NT2/D1 (cell line): ENCODE measurements at regions not wholly inside any gene's neighbourhood (a gene's known extent, or its start where the extent isn't known, plus 50 kb on each side); places are given as distances from the start of the nearest gene placed in this dataset.

ENCODE experiments used
- DNase-seq: peaks from one replicate; pipeline ENCODE4 v3.0.0-alpha.2; 2011; ENCODE audit warnings: low read depth, low spot score
- H3K27me3 ChIP-seq: 2 replicates; pipeline ENCODE4 v1.6.0; 2011; ENCODE audit warnings: mild to moderate bottlenecking; ENCODE audit not compliant: insufficient read length, insufficient read depth
- H3K36me3 ChIP-seq: 2 replicates; pipeline ENCODE4 v1.6.1; 2011; ENCODE audit warnings: mild to moderate bottlenecking, low read length, mixed read lengths; ENCODE audit not compliant: insufficient read depth, insufficient read length
- H3K4me1 ChIP-seq: 2 replicates; pipeline ENCODE4 v1.5.1; 2011; ENCODE audit not compliant: insufficient read depth, insufficient read length
- H3K4me3 ChIP-seq: 2 replicates; pipeline ENCODE4 v1.5.1; 2011; ENCODE audit warnings: low read depth; ENCODE audit not compliant: insufficient read length
- H3K9ac ChIP-seq: 2 replicates; pipeline ENCODE4 v1.6.0; 2011; ENCODE audit warnings: low read depth; ENCODE audit not compliant: insufficient read length
- H3K9me3 ChIP-seq: 2 replicates; pipeline ENCODE4 v1.5.1; 2011; ENCODE audit warnings: mild to moderate bottlenecking, low read length; ENCODE audit not compliant: insufficient read depth
- SUZ12 ChIP-seq: IDR thresholded peaks from 2 replicates; pipeline ENCODE4 v1.6.1; 2011; ENCODE audit not compliant: insufficient read length, insufficient read depth; ENCODE audit errors: extremely low read depth
- YY1 ChIP-seq: IDR thresholded peaks from 2 replicates; pipeline ENCODE4 v1.6.1; 2011; ENCODE audit not compliant: insufficient read length, insufficient read depth
- ZNF274 ChIP-seq: IDR thresholded peaks from 2 replicates; pipeline ENCODE4 v1.6.1; 2011; ENCODE audit warnings: mild to moderate bottlenecking, low read depth, low read length

DNA sequence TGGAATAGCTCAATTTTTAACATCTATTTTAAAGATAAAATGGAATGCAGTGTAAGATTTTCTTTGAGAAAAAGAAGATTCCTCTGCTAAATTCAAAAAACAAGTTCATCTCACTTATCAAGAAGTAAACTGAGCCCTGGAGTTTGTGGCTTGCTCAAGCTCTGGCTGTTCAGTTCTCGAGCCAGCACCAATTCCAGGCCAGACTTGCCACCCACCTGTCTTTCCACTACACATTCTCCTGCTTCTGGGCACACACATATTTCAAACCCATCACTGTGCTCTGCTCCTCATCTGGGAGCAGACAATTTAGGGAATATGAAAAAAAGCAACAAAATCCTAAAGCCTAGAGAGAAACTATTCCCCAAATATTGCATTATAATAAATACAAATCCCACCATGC is 424.5 kb downstream of the ENC1 start:
- no peaks in the 10 kb centered on the region for H3K9me3 ChIP-seq
- no peaks in the 10 kb centered on the region for H3K27me3 ChIP-seq
- no peak overlapping the region for H3K4me3 ChIP-seq
- DNase-seq, result no peak
- no peaks in the 10 kb centered on the region for H3K4me1 ChIP-seq
- no peak for TF ChIP-seq ZNF274
- TF ChIP-seq SUZ12, result no peak
- no peak overlapping the region for H3K9ac ChIP-seq
- H3K36me3 ChIP-seq, result no peaks in the 10 kb centered on the region

DNA sequence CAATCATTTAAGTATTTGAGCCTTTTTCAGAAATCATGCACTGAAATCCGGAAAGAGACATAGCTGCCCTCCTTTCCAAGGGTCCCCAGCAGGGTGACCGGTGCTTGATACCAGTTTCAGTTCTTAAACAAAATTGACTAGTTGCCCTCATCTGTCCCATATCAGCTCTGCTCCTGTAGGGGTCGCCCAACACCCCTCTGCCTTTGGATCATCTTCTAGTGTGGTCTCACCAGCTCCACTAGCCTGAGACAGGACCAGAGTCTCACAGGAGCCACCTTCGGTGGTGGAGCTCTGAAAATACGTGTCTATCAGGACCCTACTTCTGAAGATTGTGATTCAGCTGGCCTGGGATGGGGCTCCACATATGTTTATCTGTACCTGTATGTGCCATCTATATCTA is 428.2 kb downstream of the ENC1 start:
- Histone ChIP-seq H3K9me3 (no peaks in the 10 kb centered on the region), H3K4me1 (no peaks in the 10 kb centered on the region), H3K36me3 (no peaks in the 10 kb centered on the region), H3K27me3 (no peaks in the 10 kb centered on the region), H3K4me3 (no peak overlapping the region), H3K9ac (no peak overlapping the region)
- peak; percentile 23 for DNase-seq
- no peak for TF ChIP-seq YY1
- no peak for TF ChIP-seq SUZ12
- no peak for TF ChIP-seq ZNF274

DNA sequence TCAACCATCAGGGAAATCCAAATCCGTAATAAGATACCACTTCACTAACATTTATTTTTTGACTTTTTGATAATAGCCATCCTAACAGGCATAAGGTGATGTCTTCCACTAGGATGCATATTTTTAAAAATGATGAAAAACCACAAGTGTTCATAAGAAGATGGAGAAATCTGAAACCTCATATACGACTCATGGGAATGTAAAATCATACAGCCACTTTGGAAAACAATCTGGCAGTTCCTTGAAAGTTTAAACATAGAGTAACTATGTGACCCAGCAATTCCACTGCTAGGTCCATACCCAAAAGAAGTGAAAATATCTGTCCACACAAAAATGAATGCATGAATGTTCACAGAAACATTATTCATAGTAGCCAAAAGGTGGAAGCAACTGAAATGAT is 431.0 kb downstream of the ENC1 start:
- TF ChIP-seq SUZ12 (no peak), ZNF274 (no peak), YY1 (no peak)
- no peak for DNase-seq
- no peak overlapping the region for H3K9ac ChIP-seq

DNA sequence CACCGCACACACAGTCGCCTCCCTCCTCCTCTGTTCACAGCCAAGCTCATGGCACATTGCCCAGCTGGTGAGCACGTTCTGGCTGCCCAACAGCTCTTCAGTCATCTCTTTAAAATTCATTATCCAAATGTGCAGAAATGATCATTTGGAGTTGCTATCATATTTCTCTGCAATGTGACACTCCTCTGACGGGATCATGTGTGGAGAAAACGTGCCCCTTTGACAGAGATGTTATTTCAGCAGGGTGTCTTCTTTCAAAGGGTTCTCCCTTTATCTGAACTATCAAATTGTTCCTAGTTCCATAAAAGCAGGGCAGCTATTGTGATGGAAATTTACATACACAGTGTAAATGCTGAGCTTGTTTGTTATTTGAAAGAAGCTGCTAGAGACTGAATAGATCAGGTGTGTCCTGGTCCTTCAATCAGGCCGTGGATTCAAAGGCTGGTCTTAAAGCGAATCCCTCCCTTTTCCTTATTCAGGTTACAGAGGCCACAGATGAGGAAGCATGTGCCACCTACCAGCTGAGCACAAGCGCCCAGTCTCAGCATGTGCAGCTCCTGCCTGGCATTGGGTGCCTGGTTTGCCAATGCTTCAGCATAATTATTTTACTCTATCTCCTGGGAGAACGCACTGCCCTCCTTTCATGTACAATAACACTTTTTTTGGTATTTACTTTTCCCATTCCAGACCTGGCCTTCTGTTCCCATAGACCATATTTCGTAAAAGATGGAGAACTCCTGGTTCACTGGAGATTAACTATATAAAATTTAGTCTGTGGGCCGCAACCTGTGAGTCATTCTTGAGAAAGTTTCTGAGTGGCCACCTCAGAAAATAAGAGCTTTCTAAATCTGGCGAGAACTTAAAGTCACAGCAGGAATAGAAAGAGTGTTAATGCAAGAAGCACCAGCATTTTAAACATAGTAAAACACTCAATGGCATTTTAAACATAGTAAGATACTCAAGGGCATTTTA is 433.7 kb downstream of the ENC1 start:
- Histone ChIP-seq H3K9me3 (no peaks in the 10 kb centered on the region), H3K9ac (no peak overlapping the region), H3K27me3 (no peaks in the 10 kb centered on the region), H3K4me3 (no peak overlapping the region), H3K4me1 (no peaks in the 10 kb centered on the region), H3K36me3 (no peaks in the 10 kb centered on the region)
- DNase-seq, result peak; percentile 3
- TF ChIP-seq SUZ12 (no peak), YY1 (no peak), ZNF274 (no peak)

More for the DNA sequence above, 431.0 kb downstream of the ENC1 start:
- Histone ChIP-seq H3K4me3 (no peak overlapping the region), H3K36me3 (no peaks in the 10 kb centered on the region), H3K9me3 (no peaks in the 10 kb centered on the region), H3K4me1 (no peaks in the 10 kb centered on the region), H3K27me3 (no peaks in the 10 kb centered on the region)

DNA sequence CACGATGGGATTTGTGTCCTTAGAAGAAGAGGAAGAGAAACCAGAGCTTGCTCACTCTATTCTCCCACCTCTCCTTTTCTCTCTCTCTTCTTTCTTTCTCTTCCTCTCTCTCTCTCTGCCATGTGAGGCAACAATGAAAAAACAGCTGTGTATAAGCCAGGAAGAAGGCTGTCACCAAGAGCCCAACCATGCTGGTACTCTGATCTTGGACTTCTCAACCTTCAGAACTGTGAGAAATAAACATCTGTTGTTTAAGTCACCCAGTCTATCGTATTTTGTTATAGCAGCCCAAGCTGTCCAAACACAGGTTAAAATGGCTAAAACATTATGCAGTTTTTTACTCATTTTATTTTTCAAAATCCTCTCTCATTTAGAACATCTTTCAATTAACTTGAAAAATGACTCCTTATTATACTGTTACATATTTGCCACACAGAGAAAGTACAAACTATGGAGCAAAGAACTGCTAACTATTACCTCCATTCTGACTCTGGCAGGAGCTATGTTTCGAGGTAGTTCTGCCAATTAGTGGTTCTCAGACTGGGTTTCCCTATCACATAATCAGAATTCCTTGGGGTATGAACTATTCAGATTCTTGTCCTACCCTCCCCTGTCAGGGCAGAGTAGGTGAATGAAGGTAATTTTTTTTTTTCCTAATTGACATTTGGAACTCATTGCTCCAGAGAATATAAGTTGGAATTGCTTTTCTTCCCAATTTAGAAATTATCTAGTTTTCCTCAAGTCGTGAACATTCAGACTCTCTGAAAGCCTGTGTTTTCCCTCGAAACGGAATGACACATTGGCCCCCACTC is 434.6 kb downstream of the ENC1 start:
- H3K27me3 ChIP-seq, result no peaks in the 10 kb centered on the region
- no peak for TF ChIP-seq ZNF274
- no peaks in the 10 kb centered on the region for H3K36me3 ChIP-seq
- H3K9me3 ChIP-seq, result no peaks in the 10 kb centered on the region
- DNase-seq, result no peak
- H3K9ac ChIP-seq, result no peak overlapping the region
- no peaks in the 10 kb centered on the region for H3K4me1 ChIP-seq
- H3K4me3 ChIP-seq, result no peak overlapping the region

DNA sequence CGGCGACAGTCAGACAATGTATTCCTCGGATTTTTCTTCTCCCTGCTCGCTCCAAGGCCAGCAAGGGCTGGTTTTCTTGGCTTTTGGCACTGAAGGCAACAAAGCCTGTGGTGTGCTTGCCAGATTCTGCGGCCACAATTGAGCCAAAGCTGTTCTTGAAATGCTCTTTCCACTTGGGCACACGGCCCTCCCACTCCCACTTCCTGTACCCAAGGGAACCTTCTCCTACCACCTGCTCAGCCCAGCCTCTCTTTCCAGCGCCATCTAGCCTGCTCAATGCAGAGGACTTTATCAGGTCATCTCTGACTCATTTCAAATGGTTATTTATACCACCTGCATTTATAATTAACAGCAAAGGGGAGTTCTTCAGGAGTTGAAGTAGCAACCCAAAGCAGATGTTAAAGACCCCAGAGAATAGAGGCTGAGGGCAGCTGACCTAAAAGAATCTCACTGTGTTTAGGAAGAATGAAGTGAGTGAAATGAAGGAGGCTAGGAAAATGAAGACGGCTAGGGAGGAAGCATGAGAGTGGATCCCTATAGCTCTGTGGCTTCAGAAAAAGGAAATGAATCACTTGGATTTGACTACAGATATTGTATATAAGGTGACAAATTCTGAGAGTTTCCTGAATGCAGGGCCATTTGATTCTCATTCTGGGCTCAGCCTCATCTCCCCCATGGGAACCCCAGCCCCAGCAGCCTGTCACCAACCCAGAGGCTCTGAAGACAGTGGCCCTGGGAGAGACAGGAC is 439.0 kb downstream of the ENC1 start:
- DNase-seq, result no peak
- H3K9me3 ChIP-seq, result no peaks in the 10 kb centered on the region
- H3K27me3 ChIP-seq, result no peaks in the 10 kb centered on the region
- no peak overlapping the region for H3K9ac ChIP-seq
- TF ChIP-seq YY1, result no peak
- no peak for TF ChIP-seq SUZ12
- TF ChIP-seq ZNF274, result no peak
- peaks cover 2% of the 10 kb centered on the region for H3K4me1 ChIP-seq
- H3K4me3 ChIP-seq, result no peak overlapping the region
- no peaks in the 10 kb centered on the region for H3K36me3 ChIP-seq

DNA sequence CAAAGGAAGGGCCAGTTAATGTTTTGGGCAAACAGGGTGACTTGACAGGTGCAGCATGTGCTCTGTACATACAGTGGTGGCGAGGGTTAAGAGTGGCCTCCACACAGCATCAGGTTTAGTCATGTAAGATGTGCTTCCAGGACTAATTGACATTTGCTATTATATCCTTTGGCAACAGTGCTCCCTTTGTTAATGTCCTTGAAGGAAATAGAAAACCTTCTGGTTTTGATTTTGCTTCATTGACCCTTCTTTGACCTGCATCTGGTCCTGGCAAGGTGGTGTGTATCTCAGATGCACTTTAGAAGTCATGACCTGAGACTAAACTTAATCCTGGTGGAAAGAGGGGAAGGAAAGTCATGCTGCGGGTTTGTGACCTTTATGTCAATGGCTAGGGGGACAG is 440.0 kb downstream of the ENC1 start:
- H3K4me3 ChIP-seq, result no peak overlapping the region
- no peak for DNase-seq
- TF ChIP-seq ZNF274 (no peak), YY1 (no peak), SUZ12 (no peak)
- H3K27me3 ChIP-seq, result no peaks in the 10 kb centered on the region
- no peaks in the 10 kb centered on the region for H3K9me3 ChIP-seq
- no peaks in the 10 kb centered on the region for H3K36me3 ChIP-seq
- H3K4me1 ChIP-seq, result peaks cover 2% of the 10 kb centered on the region
- H3K9ac ChIP-seq, result no peak overlapping the region
